ENCODE measurements at regions not wholly inside any gene's neighbourhood (a gene's known extent, or its start where the extent isn't known, plus 50 kb on each side); places are given as distances from the start of the nearest gene placed in this dataset.

- TF ChIP-seq CTCF (IDR thresholded peaks at IDR 0.05; ENCODE audit: low read depth, low read length), result no peak
These were observed 318.7 kb downstream of the TMEM121 start for GRCh38 chr14:105844810-105845724.

GRCh38 chr14:105845725-105846309, 319.4 kb downstream of the TMEM121 start:
- Histone ChIP-seq H3K9me3 (ENCODE audit: low read depth) (no peaks in the 10 kb centered on the region), H3K4me1 (ENCODE audit: low read depth) (no peaks in the 10 kb centered on the region), H3K4me3 (no peak overlapping the region), H3K27me3 (no peaks in the 10 kb centered on the region), H3K27ac (no peak overlapping the region), H3K36me3 (no peaks in the 10 kb centered on the region)
- no peak for DNase-seq (ENCODE audit: low read depth in 1 of 2, low spot score in 1 of 2)
- TF ChIP-seq CTCF (IDR thresholded peaks at IDR 0.05; ENCODE audit: low read depth, low read length), result no peak

More at GRCh38 chr14:105844810-105845724, 318.7 kb downstream of the TMEM121 start:
- no peaks in the 10 kb centered on the region for H3K4me1 ChIP-seq (ENCODE audit: low read depth)
- no peak for DNase-seq (ENCODE audit: low read depth in 1 of 2, low spot score in 1 of 2)
- H3K9me3 ChIP-seq (ENCODE audit: low read depth), result no peaks in the 10 kb centered on the region
- no peaks in the 10 kb centered on the region for H3K36me3 ChIP-seq
- no peak overlapping the region for H3K27ac ChIP-seq
- no peak overlapping the region for H3K4me3 ChIP-seq
- no peaks in the 10 kb centered on the region for H3K27me3 ChIP-seq

- no peaks in the 10 kb centered on the region for H3K36me3 ChIP-seq
- no peak for DNase-seq (ENCODE audit: low read depth in 1 of 2, low spot score in 1 of 2)
- H3K4me3 ChIP-seq, result no peak overlapping the region
- H3K27ac ChIP-seq, result no peak overlapping the region
- no peaks in the 10 kb centered on the region for H3K9me3 ChIP-seq (ENCODE audit: low read depth)
- H3K27me3 ChIP-seq, result no peaks in the 10 kb centered on the region
- no peaks in the 10 kb centered on the region for H3K4me1 ChIP-seq (ENCODE audit: low read depth)
- no peak for TF ChIP-seq CTCF (IDR thresholded peaks at IDR 0.05; ENCODE audit: low read depth, low read length)
These were observed 319.9 kb downstream of the TMEM121 start for GRCh38 chr14:105846312-105846711.

GRCh38 chr14:105847400-105847799, 321.0 kb downstream of the TMEM121 start:
- TF ChIP-seq CTCF (IDR thresholded peaks at IDR 0.05; ENCODE audit: low read depth, low read length), result no peak
- Histone ChIP-seq H3K4me3 (no peak overlapping the region), H3K27me3 (no peaks in the 10 kb centered on the region), H3K36me3 (no peaks in the 10 kb centered on the region), H3K4me1 (ENCODE audit: low read depth) (no peaks in the 10 kb centered on the region), H3K9me3 (ENCODE audit: low read depth) (no peaks in the 10 kb centered on the region), H3K27ac (no peak overlapping the region)
- no peak for DNase-seq (ENCODE audit: low read depth in 1 of 2, low spot score in 1 of 2)

GRCh38 chr14:105848570-105848969, 322.2 kb downstream of the TMEM121 start:
- no peak for TF ChIP-seq CTCF (IDR thresholded peaks at IDR 0.05; ENCODE audit: low read depth, low read length)
- Histone ChIP-seq H3K4me1 (ENCODE audit: low read depth) (no peaks in the 10 kb centered on the region), H3K27me3 (no peaks in the 10 kb centered on the region), H3K4me3 (no peak overlapping the region), H3K27ac (no peak overlapping the region), H3K9me3 (ENCODE audit: low read depth) (no peaks in the 10 kb centered on the region), H3K36me3 (no peaks in the 10 kb centered on the region)
- DNase-seq (ENCODE audit: low read depth in 1 of 2, low spot score in 1 of 2), result no peak
